Midbrain (tissue), 1 donor: ENCODE measurements at regions not wholly inside any gene's neighbourhood (a gene's known extent, or its start where the extent isn't known, plus 50 kb on each side); places are given as distances from the start of the nearest gene placed in this dataset.

Experiments used
- DNase-seq: peaks from one replicate; lab custom pipeline; 2025; lab: John Stamatoyannopoulos, UW

GRCh38 chrX:794311-794710 lies 163.7 kb downstream of the SHOX start:
- DNase-seq = no peak

- DNase-seq = no peak
Measured at GRCh38 chrX:793216-793770, 162.7 kb downstream of the SHOX start.

GRCh38 chrX:791479-792034 lies 161.0 kb downstream of the SHOX start:
- DNase-seq = no peak

- no peak for DNase-seq
Measured at GRCh38 chrX:790783-791360, 160.3 kb downstream of the SHOX start.

- DNase-seq = no peak
Measured at GRCh38 chrX:790041-790506, 159.5 kb downstream of the SHOX start.

GRCh38 chrX:789096-789495 lies 158.5 kb downstream of the SHOX start:
- no peak for DNase-seq

GRCh38 chrX:786441-786881 lies 155.9 kb downstream of the SHOX start:
- DNase-seq = no peak

- no peak for DNase-seq
Measured at GRCh38 chrX:784829-785228, 154.2 kb downstream of the SHOX start.

- DNase-seq = no peak
Measured at GRCh38 chrX:781224-782204, 150.9 kb downstream of the SHOX start.

- no peak for DNase-seq
Measured at GRCh38 chrX:776529-777230, 146.1 kb downstream of the SHOX start.

- no peak for DNase-seq
Measured at GRCh38 chrX:776061-776460, 145.5 kb downstream of the SHOX start.

GRCh38 chrX:774536-774935 lies 143.9 kb downstream of the SHOX start:
- no peak for DNase-seq

- no peak for DNase-seq
Measured at GRCh38 chrX:773292-774025, 142.9 kb downstream of the SHOX start.

GRCh38 chrX:771536-771935 lies 140.9 kb downstream of the SHOX start:
- no peak for DNase-seq

- DNase-seq = no peak
Measured at GRCh38 chrX:769796-770195, 139.2 kb downstream of the SHOX start.

- no peak for DNase-seq
Measured at GRCh38 chrX:768596-768995, 138.0 kb downstream of the SHOX start.

GRCh38 chrX:758917-759316 lies 128.3 kb downstream of the SHOX start:
- no peak for DNase-seq

GRCh38 chrX:750812-751211 lies 120.2 kb downstream of the SHOX start:
- no peak for DNase-seq

- no peak for DNase-seq
Measured at GRCh38 chrX:750263-750662, 119.7 kb downstream of the SHOX start.

- no peak for DNase-seq
Measured at GRCh38 chrX:747176-747575, 116.6 kb downstream of the SHOX start.

GRCh38 chrX:739611-740010 lies 109.0 kb downstream of the SHOX start:
- no peak for DNase-seq
